Caco-2 (cell line): ENCODE measurements at regions not wholly inside any gene's neighbourhood (a gene's known extent, or its start where the extent isn't known, plus 50 kb on each side); places are given as distances from the start of the nearest gene placed in this dataset.

ENCODE experiments used
- BruUV-seq: library from RNA; stranded (reverse); fragments of 400-500 nt; replicated peaks from 2 replicates; lab custom pipeline; 2021; lab: Mats Ljungman, UMichigan
- CTCF ChIA-PET: fragments of 300-600 bp; sonication (Branson Sonifier 250); formaldehyde crosslinking; loops from one replicate; lab custom pipeline; 2022; ENCODE audit warnings: antibody characterized with exemption; lab: Charles Lee
- POLR2A ChIA-PET: fragments of 300-600 bp; sonication (Branson Sonifier 250); formaldehyde crosslinking; loops from one replicate; lab custom pipeline; 2022; ENCODE audit warnings: antibody characterized with exemption; lab: Charles Lee
- DNase-seq, 2 experiments: peaks; one replicate each; pipeline versions ENCODE4 v3.0.0 to v3.0.0-alpha.2; 2020 to 2022
- H3K27me3 ChIP-seq: replicated peaks from 2 replicates; pipeline ENCODE4 v1.6.0; 2011; ENCODE audit warnings: low read length; ENCODE audit not compliant: control insufficient read depth, insufficient read depth
- H3K36me3 ChIP-seq: 2 replicates; pipeline ENCODE4 v1.5.1; 2011; ENCODE audit warnings: low read length; ENCODE audit not compliant: control insufficient read depth, insufficient read depth
- H3K4me1 ChIP-seq: fragments of 250-450 bp; sonication (Bioruptor Pico); 2 replicates; pipeline ENCODE4 v1.5.1; 2020; ENCODE audit warnings: mild to moderate bottlenecking
- H3K4me3 ChIP-seq: 2 replicates; pipeline ENCODE4 v1.5.1; 2011; ENCODE audit warnings: low read depth, mild to moderate bottlenecking, control low read depth, low read length
- H3K9me3 ChIP-seq: fragments of 250-450 bp; sonication (Bioruptor Pico); 2 replicates; pipeline ENCODE4 v1.5.1; 2020; ENCODE audit warnings: mild to moderate bottlenecking, moderate library complexity
- H3K27ac Mint-ChIP-seq: one replicate; pipeline ENCODE4 v1.8.0; 2022; ENCODE audit warnings: mixed read lengths; ENCODE audit not compliant: unreplicated experiment
- H3K27me3 Mint-ChIP-seq: one replicate; pipeline ENCODE4 v1.8.0; 2022; ENCODE audit warnings: mixed read lengths; ENCODE audit not compliant: insufficient read depth, unreplicated experiment
- H3K36me3 Mint-ChIP-seq: one replicate; pipeline ENCODE4 v1.8.0; 2022; ENCODE audit warnings: mild to moderate bottlenecking, mixed read lengths; ENCODE audit not compliant: insufficient read depth, unreplicated experiment
- H3K4me1 Mint-ChIP-seq: one replicate; pipeline ENCODE4 v1.8.0; 2022; ENCODE audit warnings: low read depth, mixed read lengths; ENCODE audit not compliant: unreplicated experiment
- H3K4me3 Mint-ChIP-seq: one replicate; pipeline ENCODE4 v1.8.0; 2022; ENCODE audit warnings: mild to moderate bottlenecking, moderate library complexity, mixed read lengths; ENCODE audit not compliant: unreplicated experiment
- H3K9me3 Mint-ChIP-seq: one replicate; pipeline ENCODE4 v1.8.0; 2022; ENCODE audit warnings: mixed read lengths; ENCODE audit not compliant: unreplicated experiment
- CTCF ChIP-seq, 2 experiments: fragments of 200-600 bp in 1 of 2; IDR thresholded peaks; 1 replicate in 1 of 2; 2 replicates in 1 of 2; pipeline versions ENCODE4 v1.5.1 to v1.8.0; 2011 to 2022; ENCODE audit warnings: antibody characterized with exemption in 1 of 2, control low read depth in 1 of 2, inconsistent platforms in 1 of 2, low read depth in 1 of 2, low read length in 1 of 2, mild to moderate bottlenecking in 1 of 2, moderate library complexity in 1 of 2; ENCODE audit not compliant: insufficient read depth in 1 of 2, severe bottlenecking in 1 of 2, unreplicated experiment in 1 of 2
- intact Hi-C: fragments of 100-400 bp; cut with micrococcal nuclease; formaldehyde crosslinking; loops from one replicate; pipeline ENCODE4 v1.10.0; 2022; ENCODE audit not compliant: unreplicated experiment

GRCh38 chr3:18249126-18249525, 176.0 kb downstream of the SATB1 start:
- Mint-ChIP-seq H3K36me3 (no peaks in the 10 kb centered on the region), H3K27ac (no peak overlapping the region), H3K4me1 (no peaks in the 10 kb centered on the region), H3K27me3 (no peaks in the 10 kb centered on the region), H3K9me3 (no peaks in the 10 kb centered on the region), H3K4me3 (no peak overlapping the region)
- no peak for DNase-seq
- intact Hi-C loops, result no loop called here
- POLR2A ChIA-PET, result no interaction called here
- Histone ChIP-seq H3K9me3 (no peaks in the 10 kb centered on the region), H3K4me1 (no peaks in the 10 kb centered on the region), H3K4me3 (no peak overlapping the region), H3K27me3 (no peaks in the 10 kb centered on the region), H3K36me3 (no peaks in the 10 kb centered on the region)
- BruUV-seq, result no TSS peak
- TF ChIP-seq CTCF (IDR thresholded peaks at IDR 0.05; ENCODE audit: insufficient read depth in 1 of 2, low read depth in 1 of 2, low read length in 1 of 2, severe bottlenecking in 1 of 2, unreplicated experiment in 1 of 2), result no peak
- CTCF ChIA-PET, result no interaction called here

GRCh38 chr3:18247776-18248310, 177.3 kb downstream of the SATB1 start:
- no peak for DNase-seq
- H3K27ac Mint-ChIP-seq, result no peak overlapping the region
- no peaks in the 10 kb centered on the region for H3K27me3 Mint-ChIP-seq
- H3K9me3 Mint-ChIP-seq, result no peaks in the 10 kb centered on the region
- ChIA-PET CTCF (no interaction called here), POLR2A (no interaction called here)
- no peaks in the 10 kb centered on the region for H3K36me3 ChIP-seq
- H3K36me3 Mint-ChIP-seq, result no peaks in the 10 kb centered on the region
- H3K4me1 Mint-ChIP-seq, result no peaks in the 10 kb centered on the region
- H3K4me3 Mint-ChIP-seq, result no peak overlapping the region
- no peaks in the 10 kb centered on the region for H3K4me1 ChIP-seq
- intact Hi-C loops, result no loop called here
- no peak overlapping the region for H3K4me3 ChIP-seq
- no peaks in the 10 kb centered on the region for H3K9me3 ChIP-seq
- no TSS peak for BruUV-seq
- TF ChIP-seq CTCF (IDR thresholded peaks at IDR 0.05; ENCODE audit: insufficient read depth in 1 of 2, low read depth in 1 of 2, low read length in 1 of 2, severe bottlenecking in 1 of 2, unreplicated experiment in 1 of 2), result no peak
- H3K27me3 ChIP-seq, result no peaks in the 10 kb centered on the region

- BruUV-seq, result no TSS peak
- Mint-ChIP-seq H3K27ac (no peak overlapping the region), H3K4me3 (no peak overlapping the region), H3K36me3 (no peaks in the 10 kb centered on the region), H3K27me3 (no peaks in the 10 kb centered on the region), H3K9me3 (no peaks in the 10 kb centered on the region), H3K4me1 (no peaks in the 10 kb centered on the region)
- Histone ChIP-seq H3K4me3 (no peak overlapping the region), H3K4me1 (no peaks in the 10 kb centered on the region), H3K27me3 (no peaks in the 10 kb centered on the region), H3K36me3 (no peaks in the 10 kb centered on the region), H3K9me3 (no peaks in the 10 kb centered on the region)
- DNase-seq, result no peak
- TF ChIP-seq CTCF (IDR thresholded peaks at IDR 0.05; ENCODE audit: insufficient read depth in 1 of 2, low read depth in 1 of 2, low read length in 1 of 2, severe bottlenecking in 1 of 2, unreplicated experiment in 1 of 2), result no peak
- intact Hi-C loops, result no loop called here
- POLR2A ChIA-PET, result no interaction called here
- CTCF ChIA-PET, result no interaction called here
Measured at GRCh38 chr3:18247139-18247695, 177.9 kb downstream of the SATB1 start.
